Muscle of leg (tissue), 3 donors: ENCODE measurements at regions not wholly inside any gene's neighbourhood (a gene's known extent, or its start where the extent isn't known, plus 50 kb on each side); places are given as distances from the start of the nearest gene placed in this dataset.

Experiments used
- DNase-seq: peaks from one replicate; pipeline ENCODE4 v3.0.0; 2013
- H3K27ac ChIP-seq: one replicate; pipeline ENCODE4 v1.5.1; 2013; ENCODE audit warnings: mild to moderate bottlenecking, low read length, control low read depth
- H3K27me3 ChIP-seq: one replicate; pipeline ENCODE4 v1.6.1; 2013; ENCODE audit warnings: low read length; ENCODE audit not compliant: control insufficient read depth, insufficient read depth
- H3K36me3 ChIP-seq: one replicate; pipeline ENCODE4 v1.6.1; 2013; ENCODE audit warnings: low read length; ENCODE audit not compliant: control insufficient read depth, insufficient read depth
- H3K4me1 ChIP-seq: one replicate; pipeline ENCODE4 v1.6.1; 2013; ENCODE audit warnings: low read length; ENCODE audit not compliant: control insufficient read depth, insufficient read depth
- H3K4me3 ChIP-seq: one replicate; pipeline ENCODE4 v1.5.1; 2013; ENCODE audit warnings: low read length, control low read depth
- H3K9me3 ChIP-seq: replicated peaks from 2 replicates; pipeline ENCODE4 v1.6.1; 2013; ENCODE audit warnings: low read depth, low read length; ENCODE audit not compliant: control insufficient read depth
- WGBS: methylation state at CpG from one replicate; pipeline ENCODE4 v1.1.5; 2013; ENCODE audit warnings: missing lambda C conversion rate; ENCODE audit not compliant: insufficient coverage; 5-methylcytosine and 5-hydroxymethylcytosine counted together

- H3K27ac ChIP-seq: no peak overlapping the region
- DNase-seq: no peak
Measured at GRCh38 chr13:89279374-89279773, 1608.2 kb downstream of the SLITRK5 start.

GRCh38 chr13:89281331-89281730, 1610.2 kb downstream of the SLITRK5 start:
- Histone ChIP-seq H3K4me3 (no peak overlapping the region), H3K36me3 (no peaks in the 10 kb centered on the region), H3K27ac (no peak overlapping the region), H3K4me1 (no peaks in the 10 kb centered on the region), H3K9me3 (no peaks in the 10 kb centered on the region), H3K27me3 (no peaks in the 10 kb centered on the region)
- DNase-seq: no peak
- WGBS: no CpG with 5 or more reads among the region's 3 CpGs

More at GRCh38 chr13:89279374-89279773, 1608.2 kb downstream of the SLITRK5 start:
- Histone ChIP-seq H3K9me3 (no peaks in the 10 kb centered on the region), H3K36me3 (no peaks in the 10 kb centered on the region), H3K4me1 (no peaks in the 10 kb centered on the region), H3K27me3 (no peaks in the 10 kb centered on the region), H3K4me3 (no peak overlapping the region)
- 92% methylated on average over 2 of the region's 5 CpGs for WGBS

- Histone ChIP-seq H3K27ac (no peak overlapping the region), H3K9me3 (no peaks in the 10 kb centered on the region), H3K4me1 (no peaks in the 10 kb centered on the region), H3K36me3 (no peaks in the 10 kb centered on the region), H3K27me3 (no peaks in the 10 kb centered on the region), H3K4me3 (no peak overlapping the region)
- DNase-seq: no peak
- no CpG with 5 or more reads among the region's 1 CpG for WGBS
Measured at GRCh38 chr13:89282241-89282640, 1611.1 kb downstream of the SLITRK5 start.

- Histone ChIP-seq H3K27ac (no peak overlapping the region), H3K4me1 (no peaks in the 10 kb centered on the region), H3K4me3 (no peak overlapping the region), H3K36me3 (no peaks in the 10 kb centered on the region), H3K27me3 (no peaks in the 10 kb centered on the region), H3K9me3 (peaks cover 4% of the 10 kb centered on the region)
- DNase-seq: no peak
- 46% methylated on average over 5 of the region's 6 CpGs for WGBS
Measured at GRCh38 chr13:89287381-89287780, 1616.2 kb downstream of the SLITRK5 start.

- H3K27me3 ChIP-seq: no peaks in the 10 kb centered on the region
- DNase-seq: peak; percentile 31
- H3K36me3 ChIP-seq: no peaks in the 10 kb centered on the region
- H3K4me1 ChIP-seq: no peaks in the 10 kb centered on the region
- 37% methylated on average over 3 of the region's 10 CpGs for whole genome bisulfite sequencing
- no peak overlapping the region for H3K27ac ChIP-seq
- no peak overlapping the region for H3K4me3 ChIP-seq
- H3K9me3 ChIP-seq: no peaks in the 10 kb centered on the region
Measured at GRCh38 chr13:89294115-89294867, 1623.1 kb downstream of the SLITRK5 start.

GRCh38 chr13:89307278-89307677, 1636.1 kb downstream of the SLITRK5 start:
- no peak overlapping the region for H3K27ac ChIP-seq
- no peak overlapping the region for H3K4me3 ChIP-seq
- no peaks in the 10 kb centered on the region for H3K27me3 ChIP-seq
- H3K9me3 ChIP-seq: no peaks in the 10 kb centered on the region
- no peaks in the 10 kb centered on the region for H3K4me1 ChIP-seq
- DNase-seq: no peak
- H3K36me3 ChIP-seq: no peaks in the 10 kb centered on the region
- no CpG with 5 or more reads among the region's 2 CpGs for WGBS

GRCh38 chr13:89310943-89311672, 1639.9 kb downstream of the SLITRK5 start:
- no peaks in the 10 kb centered on the region for H3K36me3 ChIP-seq
- DNase-seq: peak; percentile 84
- no CpG with 5 or more reads among the region's 4 CpGs for WGBS

GRCh38 chr13:89315287-89315686, 1644.1 kb downstream of the SLITRK5 start:
- Histone ChIP-seq H3K4me3 (no peak overlapping the region), H3K4me1 (no peaks in the 10 kb centered on the region), H3K27me3 (no peaks in the 10 kb centered on the region), H3K9me3 (no peaks in the 10 kb centered on the region), H3K36me3 (no peaks in the 10 kb centered on the region), H3K27ac (no peak overlapping the region)
- no CpG with 5 or more reads among the region's 1 CpG for WGBS
- peak; percentile 6 for DNase-seq

More at GRCh38 chr13:89310943-89311672, 1639.9 kb downstream of the SLITRK5 start:
- Histone ChIP-seq H3K4me3 (no peak overlapping the region), H3K27ac (no peak overlapping the region), H3K27me3 (no peaks in the 10 kb centered on the region), H3K9me3 (no peaks in the 10 kb centered on the region), H3K4me1 (no peaks in the 10 kb centered on the region)

GRCh38 chr13:89322466-89322865, 1651.3 kb downstream of the SLITRK5 start:
- Histone ChIP-seq H3K9me3 (no peaks in the 10 kb centered on the region), H3K27me3 (no peaks in the 10 kb centered on the region), H3K36me3 (no peaks in the 10 kb centered on the region), H3K4me1 (no peaks in the 10 kb centered on the region), H3K27ac (no peak overlapping the region), H3K4me3 (no peak overlapping the region)
- no peak for DNase-seq
- 66% methylated on average over 3 of the region's 5 CpGs for WGBS

GRCh38 chr13:89324582-89324981, 1653.4 kb downstream of the SLITRK5 start:
- no peak for DNase-seq
- Histone ChIP-seq H3K27ac (no peak overlapping the region), H3K4me1 (no peaks in the 10 kb centered on the region), H3K36me3 (no peaks in the 10 kb centered on the region), H3K4me3 (no peak overlapping the region), H3K9me3 (no peaks in the 10 kb centered on the region), H3K27me3 (no peaks in the 10 kb centered on the region)
